NCI-H524 (cell line): ENCODE measurements at regions not wholly inside any gene's neighbourhood (a gene's known extent, or its start where the extent isn't known, plus 50 kb on each side); places are given as distances from the start of the nearest gene placed in this dataset.
"Not testable (repeated sequence)": the region's sequence is repeated elsewhere in the genome, so short reads cannot be mapped to it uniquely, and the experiment has no call there.

Experiments used
- DNase-seq, 2 experiments: peaks; one replicate each; lab custom pipeline; 2025; lab: John Stamatoyannopoulos, UW

DNA sequence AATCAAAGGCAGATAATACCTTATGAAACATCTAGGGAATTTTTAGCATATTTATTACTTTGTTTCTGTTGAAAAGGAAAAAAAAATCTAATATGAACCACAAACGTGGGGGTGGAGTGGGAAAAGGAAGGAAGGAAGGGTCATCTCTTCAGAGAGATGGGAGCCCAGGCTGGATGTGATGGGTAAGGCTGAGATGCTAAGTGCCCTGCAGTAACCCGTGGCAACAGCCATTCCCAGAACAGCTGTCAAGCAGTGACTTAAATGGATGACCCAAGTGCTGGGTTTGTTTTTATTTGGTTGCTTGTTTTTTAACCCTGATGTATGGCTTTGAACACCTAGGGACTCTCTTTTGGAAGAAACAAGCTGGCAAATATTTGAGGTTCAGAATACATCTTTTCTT lies 50.7 kb upstream of the KLF7 start:
- peak; percentile 41 to 73 for DNase-seq

DNA sequence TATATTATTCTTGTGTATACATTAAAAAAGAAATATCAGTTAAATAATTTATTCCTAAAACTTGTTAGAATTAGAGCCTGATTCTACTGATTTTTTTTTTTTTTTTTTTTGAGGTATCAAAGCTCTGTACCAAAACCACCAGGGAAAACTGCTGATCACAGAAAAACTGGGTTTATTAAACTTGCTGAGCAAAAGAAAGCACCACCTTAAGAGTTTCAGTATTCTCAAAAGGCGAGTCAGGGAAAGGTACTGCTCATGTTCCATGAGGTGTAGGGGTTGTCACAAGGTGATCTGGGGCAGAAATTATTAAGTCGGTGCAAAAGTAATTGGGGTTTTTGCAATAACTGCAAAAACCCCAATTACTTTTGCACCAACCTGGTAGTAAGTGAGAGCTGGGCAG lies 51.7 kb upstream of the KLF7 start:
- no peak for DNase-seq

DNA sequence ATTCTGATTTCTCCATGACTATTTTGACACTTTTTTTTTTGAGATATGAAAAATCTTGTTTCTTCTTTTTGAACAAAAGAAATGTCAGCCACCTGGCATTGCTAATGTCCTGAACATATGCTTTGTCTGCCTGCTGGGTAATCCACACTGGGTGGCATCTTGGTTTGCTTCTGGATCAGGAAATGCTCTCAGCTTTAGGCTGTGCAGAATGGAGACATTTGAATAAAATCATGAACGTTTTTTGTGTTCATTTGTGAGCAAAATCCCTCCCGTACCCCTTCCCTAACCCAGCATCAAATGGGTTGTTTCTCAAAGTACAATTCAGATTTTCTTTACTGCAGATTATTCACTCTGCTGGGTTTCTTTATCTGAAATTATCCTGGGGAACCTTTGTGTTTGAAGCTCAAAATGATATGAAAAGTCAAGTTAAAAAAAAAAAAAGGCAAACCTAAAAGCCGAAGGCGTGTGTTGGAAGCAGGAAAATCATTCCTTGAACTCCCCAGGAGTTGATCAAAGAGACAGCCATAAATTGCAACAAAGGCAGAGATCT lies 53.4 kb upstream of the KLF7 start:
- DNase-seq: peak; percentile 17 to 67

DNA sequence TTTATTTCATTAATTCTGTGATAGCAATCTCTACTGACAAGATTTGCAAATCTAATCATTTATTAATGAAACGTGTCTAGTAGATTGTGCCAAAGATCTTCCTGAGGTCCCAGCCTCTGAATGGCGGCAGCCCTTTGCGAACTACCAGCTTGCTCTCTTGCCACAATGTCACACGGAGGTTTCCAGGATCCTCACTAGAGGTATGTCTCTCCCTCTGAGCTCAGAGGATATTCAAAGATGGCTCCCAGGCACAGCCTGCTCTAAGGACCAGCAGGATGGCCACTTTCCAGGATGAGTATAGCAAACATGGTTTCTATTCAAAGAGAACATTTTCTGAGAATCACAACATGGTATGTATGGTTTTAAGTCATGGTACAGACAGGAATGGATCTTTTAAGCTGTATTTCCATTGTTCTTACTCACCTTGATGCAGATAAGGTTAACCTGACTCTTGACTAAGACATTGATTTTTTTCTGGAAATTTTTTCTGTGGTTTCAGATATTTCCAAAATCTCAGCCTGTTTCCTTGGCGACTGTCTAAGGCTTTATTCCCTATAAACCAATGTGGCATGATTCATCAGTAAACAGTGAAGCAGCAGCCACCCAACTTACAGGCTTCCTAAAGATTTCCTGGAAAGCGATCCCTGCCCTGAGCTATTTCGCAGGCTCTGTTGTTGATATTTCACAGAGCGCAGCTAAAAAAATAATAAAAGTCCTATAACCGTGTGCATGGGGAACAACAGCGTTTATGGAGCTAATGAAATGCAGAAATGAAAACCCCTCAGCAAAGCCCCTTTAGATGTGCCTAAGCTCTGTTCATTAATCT lies 54.1 kb upstream of the KLF7 start:
- DNase-seq: peak in 1 of 2 experiments; percentile 45

DNA sequence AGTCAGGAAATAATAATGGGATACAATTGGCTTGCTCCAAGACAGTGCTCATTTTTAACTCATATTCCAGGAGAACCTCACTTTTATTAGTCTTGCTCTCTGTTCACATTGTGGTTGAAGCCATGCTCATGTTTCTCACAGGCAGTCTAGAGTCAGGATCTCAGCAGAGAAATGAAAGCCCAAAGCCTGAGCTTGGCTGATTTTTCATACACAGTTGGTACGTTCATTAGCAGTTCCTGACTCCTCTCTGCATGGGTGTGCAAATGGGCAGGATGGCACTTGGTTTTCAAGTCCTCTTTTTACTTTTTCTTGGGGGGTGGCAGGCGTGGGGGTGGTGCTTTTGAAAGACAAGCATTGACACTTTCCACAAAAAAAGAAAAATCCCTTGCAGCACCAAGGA lies 56.0 kb upstream of the KLF7 start:
- no peak for DNase-seq

DNA sequence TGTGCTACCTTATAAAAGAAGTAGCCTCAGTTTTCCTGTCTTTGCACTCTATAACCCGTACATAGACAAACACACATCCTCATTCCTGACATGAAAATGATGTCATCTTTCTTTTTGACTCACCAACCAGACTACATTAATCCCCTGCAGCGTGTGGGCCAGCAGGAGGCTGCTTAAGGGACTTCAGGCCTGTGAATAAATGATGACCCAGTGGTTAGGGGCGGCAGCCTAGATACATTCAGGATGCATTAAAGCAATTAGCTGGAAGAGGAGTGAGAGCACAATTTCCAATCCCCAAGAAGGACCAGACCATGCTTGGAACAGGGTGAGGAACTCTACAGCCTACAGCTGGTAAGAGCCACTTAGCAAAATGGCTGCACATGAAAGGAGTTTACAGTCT lies 57.3 kb upstream of the KLF7 start:
- peak in 1 of 2 experiments; percentile 13 for DNase-seq

DNA sequence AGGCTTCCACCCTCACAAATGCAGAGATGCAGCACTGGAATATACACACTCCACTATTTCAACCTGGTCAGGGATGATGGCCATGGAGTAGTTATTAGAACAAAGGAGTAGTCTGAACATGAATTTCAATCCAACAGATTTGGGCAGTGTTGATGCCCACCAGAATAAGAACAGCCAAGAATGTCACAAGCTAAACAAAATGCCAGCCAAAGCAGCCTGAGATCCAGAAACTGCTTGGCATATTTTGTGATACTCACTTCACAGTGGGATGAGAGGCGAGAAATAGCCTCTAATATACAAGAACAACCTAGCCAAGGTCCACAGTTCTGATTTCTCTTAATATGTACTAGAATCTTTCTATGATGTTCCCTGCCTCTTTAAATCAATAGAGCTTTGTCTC lies 58.6 kb upstream of the KLF7 start:
- DNase-seq: no peak

DNA sequence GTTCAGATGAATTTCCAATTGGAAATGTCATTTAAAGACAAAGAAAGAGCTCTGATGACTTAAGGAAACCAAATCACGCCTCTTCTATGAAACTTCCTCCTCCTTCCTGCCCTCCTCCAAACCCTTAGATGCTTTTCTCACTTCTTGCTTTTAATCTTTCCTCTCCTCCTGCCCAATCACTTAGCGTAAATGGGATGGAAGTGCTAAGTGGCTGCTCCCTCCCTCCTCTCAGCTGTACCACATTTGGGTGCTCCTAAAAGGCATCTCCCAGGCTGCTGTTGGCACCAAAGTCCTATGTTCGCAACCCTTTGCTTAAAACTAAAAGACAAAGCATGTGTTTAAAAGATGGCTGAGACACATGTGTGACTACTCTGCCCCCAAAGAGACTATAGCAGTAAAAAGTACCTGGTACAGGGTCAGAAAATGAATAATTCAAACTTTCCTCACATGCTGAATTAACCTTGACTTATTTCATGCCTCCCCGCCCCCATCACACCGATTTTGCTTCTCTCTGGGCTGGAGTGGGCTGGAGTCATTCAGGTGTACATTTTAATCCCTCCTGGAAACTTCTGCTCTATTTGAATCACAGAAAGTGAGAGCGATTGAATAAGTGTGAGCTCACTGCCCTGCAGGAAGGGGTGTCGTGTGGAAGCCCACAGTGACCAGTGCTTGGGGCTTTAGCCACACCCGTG lies 59.2 kb upstream of the KLF7 start:
- no peak for DNase-seq

DNA sequence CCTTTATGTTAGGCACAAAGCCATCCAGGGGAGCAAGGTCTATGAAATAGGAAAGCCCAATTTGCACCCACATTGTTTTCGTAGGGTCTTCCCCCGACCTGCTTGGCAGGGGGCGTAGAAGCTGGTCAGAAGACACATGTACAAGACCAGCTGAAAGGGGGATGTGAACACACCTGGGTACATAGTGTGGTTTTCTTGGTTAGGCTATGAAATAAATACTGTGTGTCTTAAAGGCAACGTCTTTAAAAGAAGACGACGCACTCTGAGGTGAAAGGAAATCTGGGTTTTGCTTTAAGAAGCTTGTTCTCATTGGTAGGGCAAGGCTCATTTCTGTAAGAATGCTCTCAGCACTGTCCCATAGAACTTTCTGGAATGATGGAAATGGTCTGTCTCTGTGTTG lies 60.0 kb upstream of the KLF7 start:
- no peak for DNase-seq

DNA sequence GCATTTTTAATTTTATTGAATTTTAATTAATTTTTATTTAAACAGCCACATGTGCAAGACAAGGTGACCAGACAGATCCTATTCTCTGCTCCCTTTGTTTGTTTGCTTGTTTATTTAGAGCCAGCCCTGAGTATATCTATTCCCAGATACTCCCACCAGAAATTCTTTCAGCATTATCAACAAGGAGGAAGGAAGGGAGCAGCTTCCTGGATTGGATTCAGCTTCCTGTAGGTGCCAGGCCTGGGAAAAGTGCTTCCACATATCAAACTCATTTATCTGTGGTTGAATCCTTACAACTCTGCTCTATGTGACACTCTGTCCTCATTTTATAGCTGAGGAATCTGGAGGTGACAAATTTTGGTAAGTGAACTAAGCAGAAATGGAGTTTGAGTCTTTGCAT lies 60.5 kb upstream of the KLF7 start:
- no peak for DNase-seq

DNA sequence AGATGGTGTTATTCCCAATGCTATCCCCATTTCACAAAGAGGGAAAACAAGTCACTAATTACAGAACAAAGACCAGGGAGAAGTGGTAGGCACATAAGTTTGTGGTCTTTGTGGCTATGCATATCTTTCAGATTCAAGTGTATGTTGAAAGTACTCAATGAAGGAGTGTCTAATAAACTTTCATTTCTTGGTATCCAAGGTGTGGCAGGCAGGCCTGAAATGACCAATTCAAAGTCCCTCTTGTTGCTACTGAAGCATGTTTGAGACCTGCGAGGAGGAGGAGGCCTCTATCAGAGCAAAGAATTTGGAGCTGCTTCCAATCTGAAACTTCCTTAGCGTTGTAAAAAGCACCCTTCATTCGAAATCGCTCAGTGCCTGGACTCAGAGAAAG lies 60.9 kb upstream of the KLF7 start:
- DNase-seq: no peak

DNA sequence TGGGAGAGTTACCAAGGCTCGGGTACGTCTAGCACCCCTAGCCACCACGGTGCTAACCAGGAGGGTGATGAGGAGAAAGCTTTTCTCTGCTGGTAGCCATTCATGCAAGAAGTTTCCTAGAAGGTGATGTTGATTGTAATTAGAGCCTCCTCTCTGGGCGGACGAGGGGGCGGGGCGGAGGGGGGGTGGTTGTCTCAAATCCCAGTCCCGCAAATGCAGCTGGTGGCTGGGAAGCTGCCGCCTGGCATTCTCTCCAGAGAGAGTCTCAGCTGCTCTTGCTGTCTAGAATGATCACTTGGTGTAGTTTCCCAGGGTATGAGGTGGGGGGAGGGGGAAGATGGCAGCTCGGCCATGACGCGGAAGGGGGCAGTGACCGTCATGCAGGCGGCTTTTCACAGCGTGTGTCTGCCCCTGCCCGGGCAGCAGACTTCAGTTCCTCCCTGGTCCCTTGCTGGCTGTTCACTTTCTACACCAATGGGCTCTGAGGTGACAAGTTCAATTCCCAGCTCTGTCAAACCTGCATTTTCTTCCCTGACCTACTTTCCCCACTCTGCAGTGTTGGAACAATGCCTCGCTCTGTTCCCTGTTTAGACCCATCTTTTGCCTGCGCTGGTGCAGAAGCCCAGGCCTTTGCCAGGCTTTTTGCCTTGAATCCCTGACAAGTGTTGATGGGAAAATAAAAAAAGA lies 61.5 kb upstream of the KLF7 start:
- peak; percentile 30 to 62 for DNase-seq

DNA sequence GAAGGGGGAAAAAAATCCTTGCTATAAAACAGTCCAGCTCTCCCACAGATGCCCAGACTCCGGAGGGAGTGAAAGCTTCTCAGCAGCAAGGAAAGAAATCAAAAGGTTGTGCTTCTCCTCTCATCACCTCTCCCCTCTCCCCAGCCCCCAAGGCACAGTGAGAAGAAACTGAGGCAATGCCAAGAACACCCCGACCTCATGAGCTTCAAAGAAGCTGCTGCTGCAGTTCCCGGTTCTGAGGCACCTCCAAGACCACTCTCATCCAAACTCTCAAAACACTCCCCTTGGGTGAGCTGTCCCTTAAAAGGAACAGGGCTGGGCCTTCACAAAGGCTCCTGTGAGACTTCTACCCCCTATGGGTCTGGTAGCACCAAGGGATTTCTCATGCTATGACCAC lies 62.0 kb upstream of the KLF7 start:
- no peak for DNase-seq

DNA sequence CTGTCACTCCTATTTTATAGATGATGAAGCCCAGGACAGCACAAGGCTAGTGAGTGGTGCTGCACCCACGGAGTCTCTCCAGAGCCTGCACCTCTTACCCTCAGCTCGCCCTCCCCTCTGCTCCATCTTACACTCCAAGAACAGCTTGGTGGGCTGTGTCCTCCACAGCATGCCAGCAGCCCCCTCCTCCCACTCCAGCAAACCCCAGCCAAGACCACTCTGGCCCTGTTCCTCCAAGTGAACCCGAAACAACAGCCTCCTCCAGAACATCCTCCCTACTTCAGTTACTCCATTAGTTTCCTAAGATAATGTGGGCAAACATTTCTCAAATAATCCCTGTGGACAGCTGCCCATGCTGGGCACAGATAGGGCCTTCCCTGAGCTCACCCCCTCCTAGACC lies 62.7 kb upstream of the KLF7 start:
- DNase-seq: no peak

DNA sequence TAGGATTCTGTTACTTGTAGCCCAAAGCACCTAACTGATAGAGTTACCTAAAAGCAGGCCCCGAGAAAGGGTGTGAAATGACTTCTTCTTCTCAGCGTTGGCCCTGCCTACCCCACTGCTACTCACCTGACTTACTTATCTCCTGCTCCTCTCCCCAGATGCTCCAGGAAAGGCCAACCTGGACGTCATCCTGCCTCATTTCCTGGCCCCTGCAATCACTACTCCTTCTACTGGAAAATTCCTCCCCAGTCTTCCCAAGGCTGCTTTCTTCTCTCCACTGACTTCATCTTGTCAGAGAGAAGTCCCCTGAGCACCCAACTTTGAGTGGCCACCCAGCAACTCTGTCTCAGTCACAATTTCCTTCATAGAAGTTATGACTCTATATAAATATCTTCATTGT lies 63.4 kb upstream of the KLF7 start:
- no peak for DNase-seq

DNA sequence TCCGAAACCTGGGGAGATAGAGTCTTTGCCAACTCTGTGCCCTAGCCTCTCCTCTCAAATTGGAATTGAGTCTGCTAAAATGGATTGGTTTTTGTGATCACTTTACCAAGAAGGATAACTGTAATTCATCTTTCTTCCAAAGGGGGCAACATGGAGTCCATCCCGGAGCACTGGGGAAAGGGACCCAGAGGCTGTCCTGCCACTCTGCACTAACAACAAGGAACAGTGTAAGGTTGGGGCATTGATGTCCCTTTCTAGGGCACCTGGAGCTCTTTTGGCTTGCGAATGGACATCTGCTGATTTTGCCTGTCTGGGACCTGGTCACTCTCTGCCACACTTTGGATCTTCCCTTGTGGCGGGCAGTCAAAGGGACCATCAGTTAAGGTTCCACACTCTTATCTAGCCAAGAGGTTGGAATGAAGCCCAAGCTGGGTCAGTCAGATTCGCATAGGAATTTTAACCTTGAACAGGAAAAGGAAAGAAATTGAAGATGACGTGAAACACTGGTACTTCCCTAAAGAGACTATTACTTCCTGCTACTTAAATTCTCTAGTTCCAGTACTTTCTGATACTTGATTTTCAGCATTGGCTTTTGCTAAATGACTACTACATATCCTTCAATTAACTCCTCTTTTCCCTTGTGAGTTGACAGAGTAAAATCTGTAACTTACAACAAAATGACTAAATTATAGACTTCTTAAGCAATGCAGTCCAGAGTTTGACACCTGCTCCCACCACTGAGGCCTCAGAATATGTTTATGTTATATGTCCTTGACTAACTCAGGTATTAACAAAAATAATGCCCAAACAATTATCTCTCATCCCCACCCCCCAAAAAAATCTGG lies 64.7 kb upstream of the KLF7 start:
- peak in 1 of 2 experiments; percentile 40 for DNase-seq

DNA sequence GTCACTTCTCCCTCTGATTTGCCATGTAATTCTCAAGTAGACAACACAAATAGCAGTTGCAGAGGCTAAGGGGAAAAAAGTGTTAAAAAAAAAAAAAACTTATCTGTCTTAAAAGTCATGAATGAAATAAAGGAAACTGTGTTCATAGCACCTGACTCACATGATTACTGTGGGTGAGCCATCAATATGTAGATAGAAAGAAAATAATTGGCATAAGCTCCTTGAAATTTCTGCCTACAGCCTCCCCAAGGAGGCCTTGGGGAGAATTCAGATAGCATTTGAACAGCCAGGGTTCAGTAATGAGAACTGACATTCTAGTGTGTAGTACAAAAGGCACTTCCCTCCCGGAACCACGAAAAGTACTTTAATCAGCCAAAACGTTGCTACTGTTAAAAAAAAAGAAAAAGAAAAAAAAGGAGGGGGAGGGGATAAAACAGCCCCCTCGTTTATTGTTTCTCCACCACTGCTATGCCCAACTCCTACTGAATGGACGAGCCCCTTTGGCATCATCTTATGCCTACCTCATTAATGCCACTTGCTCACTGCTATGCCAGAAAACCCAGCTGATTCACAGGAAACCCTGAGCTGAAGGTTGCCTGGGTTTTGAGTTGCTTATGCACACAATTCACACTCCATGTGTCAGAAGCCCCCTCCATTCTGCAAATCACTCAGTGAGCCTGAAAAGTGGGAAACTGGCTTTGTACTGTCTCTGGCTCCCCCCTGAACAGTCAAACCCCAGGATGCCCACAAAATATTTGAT lies 65.5 kb upstream of the KLF7 start:
- no peak for DNase-seq

DNA sequence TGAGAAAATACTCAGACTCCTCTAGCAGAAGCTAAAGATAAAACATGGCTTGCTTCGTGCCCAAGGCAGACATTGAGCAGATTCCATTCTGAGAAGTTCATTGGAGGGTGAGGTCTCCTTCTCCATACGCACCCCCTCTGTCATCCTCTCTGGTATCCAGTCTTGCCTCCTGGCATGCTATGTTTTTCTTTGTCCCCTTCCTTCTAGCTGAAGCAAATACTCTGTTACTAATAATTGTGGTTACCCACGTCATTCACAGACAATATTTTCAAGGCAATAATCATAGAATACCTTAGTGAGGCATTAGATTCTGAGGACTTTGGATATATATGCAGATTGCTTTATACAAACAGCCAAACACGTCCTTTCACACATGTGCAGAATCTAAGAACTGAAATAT lies 66.2 kb upstream of the KLF7 start:
- no peak for DNase-seq

DNA sequence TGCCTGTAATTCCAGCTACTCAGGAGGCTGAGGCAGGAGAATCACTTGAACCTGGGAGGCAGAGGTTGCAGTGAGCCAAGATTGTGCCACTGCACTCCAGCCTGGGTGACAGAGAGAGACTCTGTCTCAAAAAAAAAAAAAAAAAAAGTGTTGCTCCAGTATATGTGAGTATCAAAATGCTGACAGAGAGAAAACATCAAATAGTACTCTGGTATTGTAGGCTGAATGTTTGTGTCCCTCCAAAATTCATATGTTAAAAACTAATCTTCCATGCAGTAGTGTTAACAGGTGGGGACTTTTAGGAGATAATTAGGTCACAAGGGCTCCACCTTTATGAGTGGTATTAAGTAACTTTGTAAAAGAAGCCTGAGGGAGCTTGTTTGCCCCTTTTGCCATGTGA lies 67.4 kb upstream of the KLF7 start:
- DNase-seq: not testable (repeated sequence)

DNA sequence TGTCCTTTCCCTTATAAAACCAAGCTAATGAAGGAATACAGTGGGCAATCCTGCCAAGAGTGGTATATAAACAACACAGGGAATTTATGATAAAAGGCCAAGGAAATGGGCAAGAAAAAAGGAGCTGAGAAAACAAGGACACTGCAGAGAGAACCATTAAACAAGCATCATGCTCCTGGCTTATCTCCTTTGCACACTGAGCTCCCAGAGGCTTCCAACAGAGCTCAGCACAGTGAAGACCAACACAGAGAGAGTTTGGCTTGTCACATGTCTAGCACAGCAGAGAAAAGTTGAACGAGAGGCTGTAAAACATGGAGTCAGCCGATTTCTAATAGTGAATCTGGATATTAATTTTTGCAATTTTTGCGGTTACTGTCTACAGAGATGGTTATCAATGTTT lies 68.0 kb upstream of the KLF7 start:
- no peak for DNase-seq

DNA sequence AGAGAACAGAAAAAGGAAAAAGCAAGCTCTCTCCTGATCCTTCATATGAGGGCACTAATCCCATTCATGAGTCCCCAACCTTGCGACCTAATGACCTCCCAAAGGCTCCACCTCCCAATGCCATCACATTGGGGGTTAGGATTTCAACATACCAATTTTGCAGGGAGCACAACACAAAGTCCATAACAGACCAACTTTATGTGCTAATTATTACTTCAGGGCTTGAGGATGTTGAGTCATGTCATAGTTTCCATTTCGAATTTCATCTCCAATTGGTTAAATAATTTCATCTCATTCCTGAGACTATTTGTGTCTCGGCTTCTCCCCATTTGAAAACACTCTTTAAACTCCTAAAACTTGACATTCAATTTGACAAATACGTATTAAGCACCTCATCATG lies 69.9 kb upstream of the KLF7 start:
- no peak for DNase-seq
